CD4-positive, alpha-beta T cell treated with Interleukin-15 for 4 hours (primary cell): ENCODE measurements at regions not wholly inside any gene's neighbourhood (a gene's known extent, or its start where the extent isn't known, plus 50 kb on each side); places are given as distances from the start of the nearest gene placed in this dataset.

Experiments
- DNase-seq: peaks from one replicate; pipeline ENCODE4 v3.0.0-alpha.2; 2020; ENCODE audit warnings: low spot score

DNA sequence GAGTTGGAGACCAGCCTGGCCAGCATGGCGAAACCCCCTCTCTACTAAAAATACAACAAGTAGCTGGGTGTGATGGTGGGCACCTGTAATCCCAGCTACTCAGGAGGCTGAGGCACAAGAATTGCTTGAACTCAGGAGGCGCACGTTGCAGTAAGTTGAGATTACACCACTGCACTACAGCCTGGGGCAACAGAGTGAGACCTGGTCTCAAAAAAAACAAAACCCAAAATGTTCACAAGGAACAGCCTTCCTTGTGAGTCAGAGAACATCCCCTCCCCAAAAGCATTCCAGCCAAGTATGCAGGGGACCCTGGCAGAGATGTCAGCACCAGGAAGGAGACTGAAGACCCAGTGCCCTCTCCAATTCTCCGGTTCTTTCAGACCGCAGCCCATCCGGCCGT, 314.9 kb upstream of the TSHZ3 start:
- no peak for DNase-seq

DNA sequence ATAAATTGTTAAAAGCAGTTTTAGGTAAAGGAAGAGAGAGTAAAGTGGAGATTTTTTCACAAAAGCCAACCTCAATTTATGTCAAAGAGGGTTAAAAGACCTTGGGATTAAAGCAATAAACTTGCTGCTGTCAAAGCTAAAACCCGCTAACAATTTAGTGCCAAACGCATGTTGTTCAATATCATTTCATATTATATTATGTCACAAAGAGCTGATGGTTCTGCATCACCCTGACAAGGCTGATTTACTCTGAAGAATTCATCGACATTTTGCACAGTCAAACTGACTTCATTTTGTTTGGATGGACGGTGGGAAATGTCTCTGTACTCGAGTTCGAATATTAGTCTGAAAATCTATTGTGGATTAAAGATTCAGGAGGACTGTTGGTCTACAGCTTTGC, 315.8 kb upstream of the TSHZ3 start:
- DNase-seq: no peak

DNA sequence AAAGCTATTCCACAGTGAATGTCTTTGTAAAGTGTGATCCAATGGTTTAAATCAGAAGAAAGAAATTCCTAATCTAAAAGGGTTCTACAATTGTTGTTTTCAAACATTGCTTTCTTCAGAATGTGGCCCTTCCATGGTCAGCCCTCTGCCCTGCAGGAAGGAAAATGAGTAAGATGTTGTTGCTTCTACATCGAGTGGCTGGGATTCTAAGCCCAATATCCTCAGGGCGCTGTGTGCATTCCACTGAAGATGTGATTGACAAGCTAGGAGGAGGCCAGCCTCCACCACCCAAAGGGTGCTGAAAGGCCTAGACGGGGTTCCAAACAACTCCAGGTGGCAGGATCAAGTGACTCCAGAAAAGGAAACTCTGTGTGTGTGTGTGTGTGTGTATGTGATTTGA, 316.9 kb upstream of the TSHZ3 start:
- DNase-seq: no peak

DNA sequence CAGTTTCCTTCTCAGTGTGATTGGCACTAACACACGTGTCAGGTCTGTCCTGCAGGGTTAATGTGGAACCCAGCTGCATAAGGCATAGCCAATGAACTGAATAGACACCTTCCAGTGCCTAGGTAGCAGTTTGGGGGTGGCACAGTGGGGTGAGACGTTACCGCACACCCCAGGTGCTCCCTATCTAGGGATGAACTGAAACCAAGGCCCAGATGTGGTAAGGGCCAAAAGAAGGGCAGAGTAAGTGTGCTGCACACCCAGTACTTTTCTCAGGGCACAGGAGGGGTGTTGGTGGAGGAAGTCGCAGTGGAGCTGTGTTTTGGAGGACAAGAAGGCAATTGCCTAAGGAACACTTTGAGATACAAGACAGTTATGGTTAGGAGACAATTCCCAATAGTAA, 317.9 kb upstream of the TSHZ3 start:
- DNase-seq: no peak

DNA sequence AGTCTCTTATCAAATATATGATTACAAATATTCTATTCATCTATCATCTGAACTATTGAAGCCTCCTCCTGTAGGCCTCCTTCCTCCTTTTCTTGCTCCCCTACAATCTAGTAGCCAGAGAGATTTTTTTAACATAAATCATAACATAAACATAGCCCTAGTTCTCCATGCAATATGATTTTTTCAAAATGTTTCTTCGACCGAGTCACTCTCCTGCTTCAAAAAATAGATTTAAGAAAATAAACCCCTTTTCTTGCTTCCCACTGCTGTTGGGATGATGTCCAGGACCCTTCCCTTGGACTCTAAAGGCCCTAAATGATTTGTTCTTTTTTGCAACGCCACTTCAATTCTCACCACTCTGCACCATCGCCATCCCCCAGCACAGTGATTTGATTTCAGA, 319.7 kb upstream of the TSHZ3 start:
- DNase-seq: no peak

DNA sequence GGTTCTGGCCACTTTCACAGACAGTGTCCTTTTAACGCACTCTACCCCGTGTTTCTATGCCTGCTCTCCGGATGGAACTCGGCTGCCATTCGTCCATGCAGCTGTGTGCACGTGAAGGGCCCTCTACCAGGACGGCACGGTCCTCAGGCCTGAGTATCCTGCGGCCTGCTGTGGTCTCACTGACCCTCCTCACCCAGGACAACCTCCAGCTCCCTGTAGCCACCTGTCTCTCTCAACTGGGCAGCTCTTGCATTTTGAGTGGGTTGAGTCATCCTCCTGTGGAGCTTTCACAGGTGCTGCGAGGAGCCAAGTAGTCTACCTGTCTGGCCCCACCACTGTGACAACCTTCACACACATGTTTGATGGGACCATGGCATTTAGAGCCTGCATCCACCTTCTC, 321.7 kb upstream of the TSHZ3 start:
- DNase-seq: no peak

DNA sequence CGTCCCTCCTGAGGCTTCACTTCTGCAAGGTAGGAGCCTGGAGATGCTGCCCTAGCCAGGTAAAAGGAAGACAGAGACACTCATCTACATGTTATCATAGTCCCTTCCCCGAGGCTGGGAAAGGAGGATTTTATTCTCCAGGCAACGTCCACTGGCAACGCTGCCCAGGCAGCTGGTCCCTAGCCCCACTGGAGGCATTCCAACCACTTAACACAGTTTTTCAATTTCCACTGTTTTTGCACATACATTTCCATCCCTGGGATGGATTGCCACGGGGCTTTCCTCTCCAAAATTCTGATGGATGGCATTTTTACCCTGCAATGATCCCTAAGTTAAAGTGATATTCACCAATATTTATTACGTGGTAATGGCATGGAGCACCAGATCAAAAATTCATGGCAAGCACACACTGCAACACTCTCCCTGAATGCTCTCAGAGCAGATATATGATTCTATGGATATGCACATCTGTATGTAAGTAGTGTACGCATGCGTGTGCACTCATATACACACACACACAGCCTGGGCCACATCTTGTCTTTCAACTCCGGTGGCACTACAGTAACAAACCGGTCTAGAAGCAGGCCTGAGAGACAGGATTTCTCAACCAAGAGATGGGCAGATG, 322.3 kb upstream of the TSHZ3 start:
- no peak for DNase-seq

DNA sequence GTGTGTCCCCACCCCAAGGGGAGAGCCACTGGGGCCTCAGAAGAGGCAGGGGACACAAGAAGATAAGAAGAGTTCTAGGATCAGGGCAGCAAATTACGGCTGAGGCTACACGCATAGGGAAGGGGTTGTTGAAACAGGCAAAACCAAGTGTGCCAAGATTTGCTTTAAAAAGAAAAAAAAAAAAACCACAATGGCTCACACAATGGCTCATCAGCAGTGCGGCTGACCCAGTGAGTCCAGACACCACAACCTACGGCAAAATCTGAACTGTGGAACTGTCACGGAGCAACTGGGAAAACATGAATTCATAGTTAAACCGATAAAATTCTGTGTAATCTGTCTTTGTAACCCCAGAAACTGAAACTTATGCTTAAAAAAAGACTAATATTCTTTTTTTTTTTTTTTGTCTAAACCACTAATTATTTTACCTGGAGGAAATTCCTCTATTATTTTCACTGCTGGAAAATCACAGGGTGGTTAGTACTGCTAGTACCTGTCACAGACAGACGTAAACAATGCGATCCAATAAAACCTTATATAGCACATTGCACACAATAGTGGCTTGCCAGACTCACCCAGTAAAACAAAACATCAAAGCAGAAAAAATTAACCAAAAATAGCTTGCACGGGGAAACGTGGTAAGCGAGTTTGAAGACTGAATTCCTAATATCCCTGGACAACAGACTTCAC, 325.4 kb upstream of the TSHZ3 start:
- DNase-seq: no peak

DNA sequence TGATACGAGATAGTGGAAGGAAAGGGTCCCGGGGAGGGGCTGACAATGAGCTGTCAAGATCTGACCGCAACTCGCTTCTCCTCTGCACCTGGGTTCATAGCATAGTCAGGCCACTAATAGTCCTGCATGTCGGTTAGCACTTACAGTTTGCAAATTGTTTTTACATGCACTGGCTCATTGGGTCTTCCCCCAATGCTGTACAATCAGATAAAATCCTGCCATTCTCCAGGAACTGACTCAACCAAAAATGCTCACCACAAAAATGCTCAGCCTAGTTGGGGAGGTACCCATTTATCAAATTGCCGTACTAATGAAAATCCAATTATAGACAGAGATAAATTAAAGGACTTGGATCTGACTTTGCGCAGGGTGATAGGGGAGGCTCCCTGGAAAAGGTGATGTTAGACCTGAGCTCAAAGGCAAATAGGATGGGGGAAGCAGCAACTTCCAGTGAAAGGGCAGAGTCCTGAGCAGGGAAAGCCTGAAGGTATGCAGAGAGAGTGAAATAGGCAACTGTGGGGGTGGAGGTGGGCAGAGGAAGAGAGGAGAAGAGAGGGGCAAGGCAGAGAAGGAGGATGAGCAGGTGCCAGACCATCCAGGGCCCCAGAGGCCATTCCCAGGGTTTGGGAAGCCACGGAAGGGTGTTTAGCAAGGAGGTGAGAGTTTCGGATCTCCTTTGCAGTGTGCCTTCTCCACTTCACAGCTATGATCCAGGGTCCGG, 326.1 kb upstream of the TSHZ3 start:
- DNase-seq: no peak

DNA sequence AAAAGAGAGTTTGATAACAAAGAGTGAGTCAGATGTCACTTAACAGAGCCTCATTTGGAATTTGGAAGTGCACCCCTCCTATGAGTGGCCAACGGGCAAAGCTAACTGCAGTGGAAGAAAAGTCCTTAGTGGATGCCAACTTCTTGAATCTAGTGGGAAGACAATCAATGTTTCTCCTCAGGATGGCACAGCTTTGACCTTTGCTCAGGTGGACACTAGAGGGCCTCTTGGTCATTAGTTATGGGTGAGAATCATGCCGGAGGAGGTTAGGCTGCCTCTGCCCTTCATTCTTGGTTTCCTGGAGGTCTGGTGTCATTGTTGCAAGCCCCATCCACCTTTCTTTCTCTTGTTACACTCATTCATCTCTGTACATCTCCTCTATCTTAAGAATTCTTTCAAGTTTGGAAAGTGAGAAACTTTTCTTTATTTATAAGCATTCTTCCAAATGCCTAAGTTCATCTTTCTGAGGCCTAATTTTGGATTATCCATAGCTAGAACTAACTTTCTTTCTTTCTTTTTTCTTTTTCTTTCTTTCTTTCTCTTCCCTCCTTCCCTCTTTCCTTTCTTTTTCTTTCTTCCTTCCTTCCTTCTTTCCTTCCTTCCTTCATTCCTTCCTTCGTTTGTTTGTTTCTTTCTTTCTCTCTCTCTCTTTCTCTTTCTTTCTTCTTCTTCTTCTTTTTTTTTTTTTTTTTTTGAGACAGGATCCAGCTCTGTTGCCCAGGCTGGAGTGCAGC, 327.2 kb upstream of the TSHZ3 start:
- no peak for DNase-seq

DNA sequence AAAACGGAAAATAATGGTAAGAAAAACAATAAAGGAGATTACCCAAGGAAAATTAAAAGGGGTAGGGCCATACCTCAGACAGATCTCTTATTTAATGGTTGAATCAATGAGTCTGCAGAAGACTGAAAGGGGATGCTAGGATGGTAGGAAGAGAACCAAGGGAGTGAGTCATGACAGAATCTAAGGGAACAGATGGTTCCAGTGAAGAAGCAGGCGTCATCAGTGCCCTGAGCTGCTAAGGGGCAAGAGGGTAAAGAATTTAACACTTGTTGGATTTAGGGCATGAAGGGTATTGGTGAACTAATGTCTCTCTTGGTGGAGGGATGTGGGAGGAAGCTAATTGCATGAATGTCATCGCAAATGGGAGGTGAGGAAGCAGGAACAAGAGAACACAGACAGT, 329.2 kb upstream of the TSHZ3 start:
- DNase-seq: no peak

DNA sequence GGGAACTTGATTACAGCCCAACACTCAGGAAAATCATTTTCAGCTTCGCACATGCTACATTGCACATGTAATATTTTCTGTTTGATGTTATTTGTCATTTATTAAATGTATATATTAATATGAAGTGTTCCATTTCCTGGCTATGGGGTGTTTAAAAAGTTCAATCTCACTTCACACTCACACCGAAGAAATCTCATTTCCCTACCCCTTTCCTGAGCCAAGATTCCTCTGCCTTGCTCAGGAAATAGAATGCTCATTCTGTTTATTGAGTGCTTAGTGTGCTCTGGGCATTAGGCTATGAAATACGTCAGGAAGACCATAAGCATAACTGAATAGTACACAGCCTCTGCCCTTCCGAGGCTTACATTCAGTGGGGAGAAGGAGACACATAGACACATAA, 331.9 kb upstream of the TSHZ3 start:
- DNase-seq: no peak

DNA sequence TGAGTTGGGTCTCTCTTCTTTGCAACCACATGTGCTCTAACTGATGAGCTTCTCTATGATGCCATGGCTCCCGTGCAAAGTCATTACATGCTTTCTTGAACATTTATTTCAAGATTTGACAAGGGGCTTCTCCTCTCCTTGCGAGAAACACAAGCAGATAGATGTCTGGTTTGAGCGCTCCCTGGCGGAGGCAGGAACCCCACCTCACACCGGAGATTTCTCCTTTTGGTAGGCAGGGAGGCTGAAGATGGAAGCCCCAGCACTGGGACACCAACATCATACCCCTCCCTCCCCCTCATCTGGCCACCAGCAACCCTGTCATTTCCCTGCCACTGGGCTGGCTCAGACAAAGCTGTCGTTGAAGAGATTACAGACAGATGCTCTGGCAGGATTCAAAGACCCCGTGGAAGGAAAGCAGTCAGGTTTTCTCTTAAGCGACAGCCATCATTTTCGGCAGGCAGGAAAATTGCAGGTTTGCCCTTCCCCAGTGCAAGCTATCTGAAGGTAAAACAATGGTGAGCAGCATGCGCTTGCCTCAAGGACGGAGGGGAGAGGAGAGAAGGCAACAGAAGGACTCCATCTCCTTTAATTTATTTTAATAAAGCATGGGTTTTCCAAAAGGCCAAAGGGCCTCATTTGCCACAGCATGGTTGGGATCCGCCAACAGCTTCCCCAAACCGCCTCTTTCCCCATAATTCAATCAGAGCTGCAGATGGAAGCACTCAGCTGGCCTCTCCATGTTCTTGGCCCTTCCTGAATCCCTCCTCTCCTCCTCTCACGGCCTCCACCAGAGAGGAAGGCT, 344.1 kb upstream of the TSHZ3 start:
- no peak for DNase-seq

DNA sequence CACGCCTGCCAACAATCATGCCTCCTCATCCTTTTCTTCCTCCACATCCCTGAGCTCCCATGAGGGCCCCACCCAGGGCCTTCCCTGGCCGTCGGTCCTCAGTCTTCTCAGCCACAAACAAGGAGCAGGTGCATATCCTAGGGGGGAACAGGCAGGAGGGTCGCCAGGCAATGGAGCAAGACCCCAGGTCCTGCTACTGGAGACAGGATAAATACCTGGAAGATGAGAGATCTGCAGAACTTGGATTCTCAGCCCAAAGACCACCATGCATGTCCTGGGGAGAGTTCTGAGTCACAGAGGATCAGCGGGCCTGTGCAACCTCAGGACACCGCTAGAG, 344.7 kb upstream of the TSHZ3 start:
- no peak for DNase-seq

DNA sequence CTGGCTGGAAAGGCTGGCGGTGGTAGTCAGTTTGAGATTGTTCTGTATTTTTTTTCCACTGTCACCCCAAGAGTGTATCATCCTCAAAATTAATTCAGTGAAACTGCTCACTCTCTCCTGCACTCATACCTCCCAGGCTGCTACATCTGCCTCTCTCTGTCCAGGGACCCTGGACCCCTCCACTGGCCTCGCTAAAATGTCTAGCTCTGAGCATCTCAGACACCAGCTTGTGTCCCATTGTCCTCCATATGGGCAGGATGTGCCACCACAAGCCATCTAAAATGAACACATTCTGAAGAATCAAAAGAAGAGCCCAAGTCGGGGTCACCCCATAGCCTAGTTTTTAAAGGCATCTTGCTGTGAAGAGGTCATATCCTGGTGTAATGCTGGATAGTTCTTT, 345.5 kb upstream of the TSHZ3 start:
- no peak for DNase-seq

DNA sequence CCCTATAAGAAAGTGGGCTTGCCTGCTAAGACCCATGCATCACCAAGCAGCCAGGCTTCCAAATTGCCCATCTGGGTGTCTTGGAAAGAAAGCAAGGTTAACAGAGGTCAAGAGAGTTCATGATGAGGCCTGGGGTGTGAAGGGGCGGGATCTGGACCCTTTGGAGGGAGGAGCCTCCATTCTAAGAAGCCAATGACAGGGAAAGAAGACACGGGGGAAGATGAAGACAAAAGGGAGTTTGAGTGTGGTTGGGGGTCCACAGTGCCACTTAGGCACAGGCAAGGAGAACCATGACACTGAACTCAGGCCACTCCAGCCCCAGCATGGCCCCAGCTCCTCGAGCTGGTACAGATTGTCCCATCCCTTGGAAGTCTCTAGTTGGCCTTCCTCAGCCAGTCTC, 350.2 kb upstream of the TSHZ3 start:
- no peak for DNase-seq

DNA sequence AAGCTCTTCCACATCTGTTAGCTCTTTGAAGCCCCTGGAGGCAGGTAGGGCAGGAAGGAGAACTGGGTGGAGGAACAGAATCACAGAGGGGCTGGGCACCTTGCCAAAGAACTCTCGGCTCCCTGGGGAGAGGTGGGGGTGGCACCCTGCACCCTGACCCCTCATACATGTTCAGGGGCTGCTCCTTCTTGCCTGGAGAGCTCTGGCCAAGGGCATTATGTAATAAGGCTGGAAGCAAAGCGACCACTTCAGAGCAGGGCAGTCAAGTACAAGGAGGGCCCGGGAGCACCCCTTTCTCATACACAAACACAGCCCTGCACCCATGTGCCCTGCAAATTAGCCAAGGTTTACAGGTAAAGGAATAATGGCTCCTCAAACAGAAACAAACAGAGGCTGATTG, 351.9 kb upstream of the TSHZ3 start:
- DNase-seq: no peak

DNA sequence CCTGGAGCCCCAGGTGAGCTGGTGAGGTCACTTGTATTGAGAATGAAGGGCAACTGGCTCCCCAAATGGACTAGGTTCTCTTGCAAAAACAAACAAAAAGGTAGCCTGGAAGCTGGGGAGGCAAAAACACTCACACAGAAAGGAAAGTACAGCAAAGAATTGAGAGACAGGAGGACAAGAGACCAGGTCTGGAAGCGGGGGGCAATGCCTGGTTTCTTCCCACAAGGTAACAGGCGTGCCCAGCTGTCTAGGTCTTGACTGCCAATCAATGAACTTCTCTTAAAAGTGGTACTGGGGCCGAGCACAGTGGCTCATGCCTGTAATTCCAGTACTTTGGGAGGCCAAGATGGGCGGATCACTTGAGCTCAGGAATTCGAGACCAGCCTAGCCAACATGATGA, 356.4 kb upstream of the TSHZ3 start:
- DNase-seq: no peak

DNA sequence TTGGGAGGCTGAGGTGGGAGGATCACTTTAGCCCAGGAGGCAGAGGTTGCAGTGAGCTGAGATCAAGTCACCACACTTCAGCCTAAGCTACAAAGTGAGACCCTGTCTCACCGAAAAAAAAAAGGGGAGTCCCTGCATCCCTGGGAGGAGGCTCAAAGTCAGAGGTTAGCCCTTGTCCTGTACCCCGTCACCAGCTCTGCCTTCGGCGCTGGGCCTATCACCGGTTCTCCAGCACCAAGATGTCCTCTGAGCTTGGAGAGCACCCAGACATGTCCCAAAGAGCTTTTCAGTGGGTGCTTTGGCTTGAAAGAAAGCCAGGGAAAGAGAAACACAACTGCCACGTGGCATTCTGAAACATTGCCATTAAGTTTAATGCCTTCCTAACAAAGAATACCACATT, 356.9 kb upstream of the TSHZ3 start:
- DNase-seq: no peak

DNA sequence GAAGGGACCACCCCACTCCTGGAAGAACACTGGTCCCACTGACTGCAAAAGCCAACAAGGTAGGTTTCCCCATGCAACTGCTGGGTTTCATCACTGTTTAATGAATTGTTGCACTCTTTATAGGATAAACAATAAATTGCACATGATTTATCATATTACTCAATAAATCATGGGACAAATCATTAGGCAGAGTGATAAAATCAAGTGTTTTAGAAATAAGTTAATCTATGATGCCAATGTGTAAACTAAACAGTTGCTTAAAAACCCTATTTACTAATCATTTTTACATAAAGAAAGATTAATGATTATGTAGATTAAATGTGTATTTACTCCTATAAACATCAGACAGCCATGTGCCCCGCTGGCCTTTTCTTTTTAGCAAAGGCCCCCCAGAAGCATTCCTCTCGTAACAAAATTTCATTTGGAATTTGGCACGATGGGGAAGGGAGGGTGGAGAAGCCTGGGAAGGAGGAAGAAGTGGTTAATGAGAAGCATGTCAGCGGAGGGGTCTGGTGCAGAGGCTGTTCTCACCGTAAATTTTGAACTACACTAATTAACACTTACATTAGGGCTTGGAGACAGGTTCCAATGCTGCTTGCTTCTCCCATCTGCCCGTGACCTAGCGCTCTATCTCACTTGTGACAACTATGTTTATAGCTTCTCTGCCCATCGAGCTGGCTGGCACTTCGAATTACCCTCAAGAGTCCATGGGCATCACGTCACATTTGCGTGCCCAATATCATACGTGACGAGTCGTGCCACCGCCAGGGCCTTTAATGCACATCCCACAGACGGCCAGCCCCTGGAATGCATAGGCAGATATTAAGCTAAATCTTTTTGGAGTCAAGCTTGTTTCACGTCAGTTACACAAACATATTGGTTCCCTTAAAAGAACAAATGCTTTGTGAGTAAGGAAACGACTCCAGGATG, 357.7 kb upstream of the TSHZ3 start:
- no peak for DNase-seq

DNA sequence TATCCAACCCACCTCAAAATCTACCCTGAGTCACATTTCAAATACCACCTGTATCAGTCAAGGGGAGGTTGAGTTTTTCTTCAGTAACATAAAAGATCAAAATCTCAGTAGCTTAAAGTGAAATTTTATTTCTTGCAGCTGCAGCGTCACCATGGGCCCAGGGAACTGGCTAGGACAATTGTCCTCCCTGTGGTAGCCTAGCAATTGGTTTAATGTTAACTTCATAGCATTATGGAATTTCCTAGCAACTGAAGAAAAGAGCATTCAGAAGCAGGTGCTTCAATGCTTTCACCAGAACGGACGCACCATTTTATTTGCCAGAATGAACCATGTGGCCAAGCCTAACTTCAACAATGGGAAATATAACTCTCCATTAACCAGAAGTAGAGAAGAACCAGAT, 359.3 kb upstream of the TSHZ3 start:
- DNase-seq: no peak
